Trophoblast cell (in vitro differentiated cells and primary cell): ENCODE measurements at regions not wholly inside any gene's neighbourhood (a gene's known extent, or its start where the extent isn't known, plus 50 kb on each side); places are given as distances from the start of the nearest gene placed in this dataset.
"Not testable (repeated sequence)": the region's sequence is repeated elsewhere in the genome, so short reads cannot be mapped to it uniquely, and the experiment has no call there.

Source experiments
- DNase-seq, 2 donors: peaks; one replicate each; pipeline ENCODE4 v3.0.0-alpha.2; 2016
- H2AFZ ChIP-seq: 2 replicates; pipeline ENCODE4 v1.6.1; 2013; ENCODE audit warnings: low read length, moderate library complexity, mild to moderate bottlenecking; ENCODE audit not compliant: insufficient read depth, poor library complexity
- H2AK5ac ChIP-seq: 2 replicates; pipeline ENCODE4 v1.6.1; 2013; ENCODE audit warnings: mild to moderate bottlenecking, low read length
- H2BK120ac ChIP-seq: 2 replicates; pipeline ENCODE4 v1.6.1; 2013; ENCODE audit warnings: low read length, mild to moderate bottlenecking, moderate library complexity; ENCODE audit not compliant: insufficient read depth, poor library complexity
- H2BK12ac ChIP-seq: 2 replicates; pipeline ENCODE4 v1.6.1; 2013; ENCODE audit warnings: mild to moderate bottlenecking, low read length, moderate library complexity
- H2BK5ac ChIP-seq: 2 replicates; pipeline ENCODE4 v1.6.1; 2013; ENCODE audit warnings: low read length, low read depth, moderate library complexity, mild to moderate bottlenecking; ENCODE audit not compliant: poor library complexity
- H3K14ac ChIP-seq: 2 replicates; pipeline ENCODE4 v1.6.1; 2013; ENCODE audit warnings: mild to moderate bottlenecking, low read length
- H3K18ac ChIP-seq: 2 replicates; pipeline ENCODE4 v1.6.1; 2013; ENCODE audit warnings: mild to moderate bottlenecking, low read length
- H3K23ac ChIP-seq: 2 replicates; pipeline ENCODE4 v1.6.1; 2013; ENCODE audit warnings: low read length
- H3K27ac ChIP-seq: 2 replicates; pipeline ENCODE4 v1.5.1; 2013; ENCODE audit warnings: low read depth, mild to moderate bottlenecking, inconsistent platforms, low read length, moderate library complexity
- H3K27me3 ChIP-seq: 2 replicates; pipeline ENCODE4 v1.6.1; 2013; ENCODE audit warnings: inconsistent platforms, mild to moderate bottlenecking, low read length, moderate library complexity; ENCODE audit not compliant: insufficient read depth
- H3K36me3 ChIP-seq, 2 experiments: 1 replicate in 1 of 2; 2 replicates in 1 of 2; pipeline ENCODE4 v1.6.1; 2013; ENCODE audit warnings: low read length in 2 of 2, mild to moderate bottlenecking in 2 of 2, moderate library complexity in 1 of 2; ENCODE audit not compliant: insufficient read depth in 2 of 2, control insufficient read depth in 1 of 2
- H3K4ac ChIP-seq: 2 replicates; pipeline ENCODE4 v1.6.1; 2013; ENCODE audit warnings: low read depth, mild to moderate bottlenecking, low read length, moderate library complexity
- H3K4me1 ChIP-seq, 2 experiments: 1 replicate in 1 of 2; 2 replicates in 1 of 2; pipeline ENCODE4 v1.6.1; 2013; ENCODE audit warnings: low read length in 2 of 2, mild to moderate bottlenecking in 2 of 2, moderate library complexity in 1 of 2; ENCODE audit not compliant: insufficient read depth in 2 of 2, control insufficient read depth in 1 of 2
- H3K4me2 ChIP-seq: 2 replicates; pipeline ENCODE4 v1.6.1; 2013; ENCODE audit warnings: inconsistent platforms, mild to moderate bottlenecking, low read length, moderate library complexity
- H3K4me3 ChIP-seq: 2 replicates; pipeline ENCODE4 v1.5.1; 2013; ENCODE audit warnings: mild to moderate bottlenecking, low read depth, low read length, inconsistent platforms
- H3K79me1 ChIP-seq: one replicate; pipeline ENCODE4 v1.6.1; 2013; ENCODE audit warnings: low read length
- H3K79me2 ChIP-seq: 2 replicates; pipeline ENCODE4 v1.6.1; 2013; ENCODE audit warnings: low read length, mild to moderate bottlenecking; ENCODE audit not compliant: control insufficient read depth, insufficient read depth, poor library complexity
- H3K9ac ChIP-seq: 2 replicates; pipeline ENCODE4 v1.6.1; 2013; ENCODE audit warnings: mild to moderate bottlenecking, low read length
- H3K9me3 ChIP-seq: 2 replicates; pipeline ENCODE4 v1.6.1; 2013; ENCODE audit warnings: low read depth, mild to moderate bottlenecking, control low read depth, inconsistent platforms, low read length; ENCODE audit not compliant: insufficient read depth
- H4K12ac ChIP-seq: 2 replicates; pipeline ENCODE4 v1.6.1; 2013; ENCODE audit warnings: low read depth, mild to moderate bottlenecking, low read length, moderate library complexity
- H4K8ac ChIP-seq: 2 replicates; pipeline ENCODE4 v1.6.1; 2013; ENCODE audit warnings: low read depth, mild to moderate bottlenecking, low read length, moderate library complexity
- H4K91ac ChIP-seq: one replicate; pipeline ENCODE4 v1.6.1; 2013; ENCODE audit warnings: low read depth, mild to moderate bottlenecking, low read length, moderate library complexity
- WGBS: extraction: QIAGEN DNeasy Blood & Tissue Kit; methylation state at CpG from one replicate; pipeline ENCODE4 v1.1.7; 2013; ENCODE audit warnings: missing lambda C conversion rate; ENCODE audit not compliant: insufficient read length, insufficient coverage; ENCODE audit errors: extremely low coverage; 5-methylcytosine and 5-hydroxymethylcytosine counted together

DNA sequence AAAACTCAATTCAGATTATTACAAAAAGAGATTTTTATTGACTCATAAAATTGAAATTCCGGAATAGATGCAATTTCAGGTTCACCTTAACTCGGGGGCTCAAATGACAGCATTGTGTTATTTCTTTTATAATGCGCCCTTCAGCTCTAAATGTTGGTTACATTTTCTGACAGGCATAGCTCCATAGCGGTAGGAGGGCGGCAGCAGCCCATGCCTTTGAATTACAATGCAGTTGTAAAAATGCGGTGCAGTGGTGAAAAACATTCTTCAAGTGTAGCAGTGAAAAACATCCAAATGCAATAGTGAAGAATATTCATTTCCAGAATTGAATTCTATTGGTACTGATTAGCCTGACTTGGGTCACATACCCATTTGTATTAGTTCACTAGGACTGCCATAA, 215.3 kb upstream of the PKP2 start:
- DNase-seq: no peak
- no CpG with 5 or more reads among the region's 6 CpGs for WGBS

GRCh38 chr12:33107827-33108226, 211.2 kb upstream of the PKP2 start:
- not testable (repeated sequence) for H4K12ac ChIP-seq, H2BK120ac ChIP-seq, H2BK12ac ChIP-seq, H3K79me1 ChIP-seq, H3K27me3 ChIP-seq, H3K18ac ChIP-seq, H3K4me2 ChIP-seq, DNase-seq, H2BK5ac ChIP-seq, H3K4me1 ChIP-seq, H3K9me3 ChIP-seq, H3K27ac ChIP-seq, H3K9ac ChIP-seq, H4K91ac ChIP-seq, H3K79me2 ChIP-seq, H2AFZ ChIP-seq, H4K8ac ChIP-seq, H2AK5ac ChIP-seq, H3K36me3 ChIP-seq, H3K4ac ChIP-seq, H3K14ac ChIP-seq, H3K23ac ChIP-seq, H3K4me3 ChIP-seq
- WGBS: no CpG with 5 or more reads among the region's 7 CpGs

More for the DNA sequence above, 215.3 kb upstream of the PKP2 start:
- no peak overlapping the region for H3K9ac ChIP-seq
- no peaks in the 10 kb centered on the region for H3K4me1 ChIP-seq
- no peak overlapping the region for H2AK5ac ChIP-seq
- H3K23ac ChIP-seq: no peak overlapping the region
- peaks cover 8% of the 10 kb centered on the region for H3K9me3 ChIP-seq
- H3K4me3 ChIP-seq: no peak overlapping the region
- no peaks in the 10 kb centered on the region for H3K27me3 ChIP-seq
- H3K14ac ChIP-seq: no peak overlapping the region
- H4K91ac ChIP-seq: no peak overlapping the region
- H4K12ac ChIP-seq: no peak overlapping the region
- H2BK12ac ChIP-seq: peak overlapping the region; percentile 58
- peaks cover 0 to 1% of the 10 kb centered on the region in 2 experiments for H3K36me3 ChIP-seq
- H2BK5ac ChIP-seq: no peak overlapping the region
- H2BK120ac ChIP-seq: no peak overlapping the region
- H4K8ac ChIP-seq: no peak overlapping the region
- no peak overlapping the region for H3K4ac ChIP-seq
- H3K27ac ChIP-seq: no peak overlapping the region
- H3K79me2 ChIP-seq: no peaks in the 10 kb centered on the region
- H3K18ac ChIP-seq: no peak overlapping the region
- peaks cover 2% of the 10 kb centered on the region for H3K79me1 ChIP-seq
- H3K4me2 ChIP-seq: no peak overlapping the region
- no peak overlapping the region for H2AFZ ChIP-seq

DNA sequence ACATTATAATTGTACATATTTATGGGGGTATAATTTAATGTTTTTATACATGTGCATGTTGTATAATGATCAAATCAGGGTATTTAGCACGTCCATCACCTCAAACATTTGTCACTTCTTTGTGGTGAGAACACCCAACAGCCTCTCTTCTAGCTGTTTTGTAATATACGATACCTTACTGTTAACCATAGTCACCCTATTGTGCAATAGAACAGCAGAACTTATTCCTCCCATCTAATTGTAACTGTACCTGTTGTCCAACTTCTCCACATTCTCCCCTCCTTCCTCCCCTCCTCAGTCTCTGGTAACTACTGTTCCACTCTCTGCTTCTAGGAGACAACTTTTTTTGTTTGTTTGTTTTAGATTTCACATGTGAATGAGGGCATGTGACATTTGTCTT, 197.0 kb upstream of the PKP2 start:
- H3K18ac ChIP-seq: no peak overlapping the region
- WGBS: no CpG with 5 or more reads among the region's 2 CpGs

GRCh38 chr12:33087876-33088275, 191.3 kb upstream of the PKP2 start:
- H2AFZ ChIP-seq, H3K9me3 ChIP-seq, H3K27ac ChIP-seq, H3K4me3 ChIP-seq, H2BK120ac ChIP-seq, H3K79me1 ChIP-seq, H3K14ac ChIP-seq, H3K79me2 ChIP-seq, H2BK5ac ChIP-seq, H4K8ac ChIP-seq, H4K91ac ChIP-seq, H3K4ac ChIP-seq, H4K12ac ChIP-seq, H2BK12ac ChIP-seq, DNase-seq, H3K23ac ChIP-seq, H3K36me3 ChIP-seq, H3K9ac ChIP-seq, H3K27me3 ChIP-seq, H3K4me1 ChIP-seq, H3K4me2 ChIP-seq, H3K18ac ChIP-seq, H2AK5ac ChIP-seq: not testable (repeated sequence)
- no CpG with 5 or more reads among the region's 1 CpG for WGBS

More for the DNA sequence above, 197.0 kb upstream of the PKP2 start:
- peaks cover 2% of the 10 kb centered on the region for H3K9me3 ChIP-seq
- DNase-seq: peak in 1 of 2 donors; percentile 83
- no peaks in the 10 kb centered on the region for H3K4me1 ChIP-seq
- no peak overlapping the region for H2AFZ ChIP-seq
- H3K27me3 ChIP-seq: no peaks in the 10 kb centered on the region
- no peaks in the 10 kb centered on the region for H3K36me3 ChIP-seq
- no peak overlapping the region for H2BK5ac ChIP-seq
- H3K4me3 ChIP-seq: no peak overlapping the region
- no peak overlapping the region for H3K14ac ChIP-seq
- no peak overlapping the region for H4K8ac ChIP-seq
- H3K4me2 ChIP-seq: no peak overlapping the region
- H4K91ac ChIP-seq: no peak overlapping the region
- no peak overlapping the region for H3K27ac ChIP-seq
- no peak overlapping the region for H3K9ac ChIP-seq
- no peaks in the 10 kb centered on the region for H3K79me2 ChIP-seq
- H2BK120ac ChIP-seq: no peak overlapping the region
- no peak overlapping the region for H2AK5ac ChIP-seq
- no peak overlapping the region for H3K23ac ChIP-seq
- H3K4ac ChIP-seq: no peak overlapping the region
- H3K79me1 ChIP-seq: no peaks in the 10 kb centered on the region
- H2BK12ac ChIP-seq: no peak overlapping the region
- H4K12ac ChIP-seq: no peak overlapping the region
